ENCODE measurements at regions not wholly inside any gene's neighbourhood (a gene's known extent, or its start where the extent isn't known, plus 50 kb on each side); places are given as distances from the start of the nearest gene placed in this dataset.
"Not testable (repeated sequence)": the region's sequence is repeated elsewhere in the genome, so short reads cannot be mapped to it uniquely, and the experiment has no call there.

DNA sequence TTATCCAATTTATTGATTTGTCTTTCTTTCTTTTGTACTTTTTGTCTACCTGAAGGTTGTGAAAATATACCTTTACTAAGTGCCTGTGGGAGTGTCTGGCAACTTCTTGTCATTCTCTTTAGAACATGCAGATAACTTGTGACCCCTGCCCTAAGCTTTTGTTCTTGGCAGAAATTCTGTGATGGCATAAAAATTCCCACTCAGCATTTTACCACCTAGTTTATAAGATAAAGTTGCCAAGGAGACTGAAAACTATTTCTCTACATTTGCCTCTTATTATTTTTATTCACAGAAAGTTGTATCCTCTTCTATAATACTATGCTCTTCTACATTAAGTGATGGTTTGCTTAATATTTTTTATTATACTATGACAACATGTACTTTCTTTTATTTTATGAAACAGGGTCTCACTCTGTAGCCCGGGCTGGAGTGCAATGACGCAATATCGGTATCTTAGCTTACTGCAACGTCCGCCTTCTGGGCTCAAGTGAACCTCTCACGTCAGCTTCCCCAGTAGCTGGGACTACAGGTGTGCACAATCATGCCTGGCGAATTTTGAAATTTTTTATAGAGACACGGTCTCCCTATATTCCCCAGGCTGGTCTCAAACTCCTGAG lies 683.5 kb downstream of the ANKRD7 start:
- POLR2A ChIA-PET (ENCODE audit: low non-redundant PET): no interaction called here
- no peak overlapping the region for H3K27ac ChIP-seq
- no peak for DNase-seq (ENCODE audit: low spot score)
- TF ChIP-seq CTCF (conservative IDR thresholded peaks at IDR 0.05; ENCODE audit: low read depth): no peak
- CTCF ChIA-PET: no interaction called here

DNA sequence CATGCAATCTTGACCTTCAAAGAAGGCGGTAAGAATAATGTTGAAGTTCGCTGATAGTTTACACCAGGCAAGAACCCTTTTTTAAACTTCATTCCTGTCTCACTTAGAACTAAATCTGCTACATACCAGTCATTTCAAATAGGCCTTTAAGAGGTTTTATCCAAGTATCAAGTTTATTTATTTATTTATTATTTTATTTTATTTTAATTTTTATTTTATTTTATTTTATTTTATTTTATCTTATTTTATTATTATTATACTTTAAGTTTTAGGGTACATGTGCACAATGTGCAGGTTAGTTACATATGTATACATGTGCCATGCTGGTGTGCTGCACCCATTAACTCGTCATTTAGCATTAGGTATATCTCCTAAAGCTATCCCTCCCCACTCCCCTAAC lies 691.6 kb downstream of the ANKRD7 start:
- H3K27ac ChIP-seq; POLR2A ChIA-PET (ENCODE audit: low non-redundant PET); DNase-seq (ENCODE audit: low spot score); CTCF ChIA-PET: not testable (repeated sequence)

DNA sequence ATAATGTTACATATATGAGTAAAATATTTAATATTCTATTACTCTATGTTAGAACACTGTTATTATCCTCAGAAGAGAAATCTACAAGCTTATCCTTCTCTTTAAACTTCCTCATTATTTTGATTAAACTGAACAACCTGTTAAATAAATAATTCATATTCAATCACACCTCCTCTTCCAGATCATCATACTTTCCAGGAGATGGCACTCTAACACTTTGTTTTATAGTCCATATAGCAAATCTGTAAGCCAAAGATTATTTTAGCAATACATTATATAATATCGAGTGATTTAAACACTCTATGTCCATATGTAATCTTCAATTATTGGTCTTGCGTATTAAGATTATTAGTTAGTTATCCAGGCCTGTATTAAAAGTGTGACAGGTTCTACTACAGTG lies 694.1 kb downstream of the ANKRD7 start:
- peak; percentile 4 for DNase-seq (ENCODE audit: low spot score)
- POLR2A ChIA-PET (ENCODE audit: low non-redundant PET): no interaction called here
- CTCF ChIA-PET: interaction anchor here (0.5 to 0.7 kb wide), 2 partner anchors 84 to 473 kb away, joined by 3 read pairs; no protein-coding TSS in a partner anchor
- TF ChIP-seq CTCF (conservative IDR thresholded peaks at IDR 0.05; ENCODE audit: low read depth): peak; percentile 35
- H3K27ac ChIP-seq: no peak overlapping the region

DNA sequence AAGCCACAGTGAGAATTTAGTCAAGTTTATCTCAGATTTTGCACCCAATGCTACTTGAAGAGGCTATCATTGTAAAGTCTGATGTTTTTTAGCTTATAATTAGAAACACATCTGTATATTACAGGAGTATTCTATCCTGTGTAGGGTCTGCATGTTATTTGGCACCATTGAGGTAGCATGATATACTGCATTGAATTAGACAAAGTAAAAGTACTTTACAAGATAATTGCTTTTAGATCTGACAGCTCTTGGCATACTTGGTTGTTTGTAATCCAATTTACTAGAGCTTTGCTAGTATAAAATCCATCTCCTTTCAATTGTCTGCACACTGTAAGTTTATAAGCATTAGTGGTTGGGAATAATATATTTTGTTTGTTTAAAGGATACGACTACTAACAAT lies 714.3 kb downstream of the ANKRD7 start:
- TF ChIP-seq CTCF (conservative IDR thresholded peaks at IDR 0.05; ENCODE audit: low read depth): no peak
- no peak for DNase-seq (ENCODE audit: low spot score)
- H3K27ac ChIP-seq: no peak overlapping the region
- CTCF ChIA-PET: no interaction called here
- POLR2A ChIA-PET (ENCODE audit: low non-redundant PET): no interaction called here

- CTCF ChIA-PET: no interaction called here
- no peak for DNase-seq (ENCODE audit: low spot score)
- POLR2A ChIA-PET (ENCODE audit: low non-redundant PET): no interaction called here
- H3K27ac ChIP-seq: no peak overlapping the region
- no peak for TF ChIP-seq CTCF (conservative IDR thresholded peaks at IDR 0.05; ENCODE audit: low read depth)
Observed at GRCh38 chr7:118944271-118944670, 719.8 kb downstream of the ANKRD7 start.

DNA sequence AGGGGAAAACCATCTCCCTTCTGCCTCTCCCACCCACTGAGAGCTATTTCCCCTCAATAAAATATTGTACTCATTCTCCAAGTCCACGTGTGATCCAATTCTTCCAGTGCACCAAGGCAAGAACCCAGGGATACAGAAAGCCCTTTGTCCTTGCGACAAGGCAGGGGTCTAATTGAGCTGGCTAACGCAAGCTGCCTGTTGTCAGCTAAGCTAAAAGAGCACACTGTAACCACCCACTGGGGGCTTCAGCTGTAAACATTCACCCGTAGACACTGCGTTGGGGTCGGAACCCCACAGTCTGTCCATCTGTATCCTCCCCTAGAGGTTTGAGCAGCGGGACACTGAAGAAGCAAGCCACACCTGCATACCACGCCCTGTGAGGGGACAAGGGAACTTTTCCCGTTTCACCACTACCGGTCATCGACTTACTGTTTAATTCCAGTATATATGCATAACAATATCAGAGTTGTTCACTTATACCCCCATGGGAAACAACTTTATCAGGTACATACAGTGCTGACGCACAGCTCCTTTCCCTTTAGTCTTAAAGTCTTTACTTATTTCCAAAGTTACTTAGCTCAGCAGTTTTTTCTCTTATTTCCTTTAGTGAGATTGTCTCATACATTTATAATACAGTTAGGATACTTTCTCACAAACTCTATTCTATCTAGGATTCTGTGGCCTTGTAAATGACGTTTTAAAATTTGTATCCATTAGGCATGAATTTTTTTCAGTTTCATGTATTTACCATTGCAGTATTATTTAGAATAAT lies 721.6 kb downstream of the ANKRD7 start:
- CTCF ChIA-PET: no interaction called here
- no peak overlapping the region for H3K27ac ChIP-seq
- TF ChIP-seq CTCF (conservative IDR thresholded peaks at IDR 0.05; ENCODE audit: low read depth): no peak
- POLR2A ChIA-PET (ENCODE audit: low non-redundant PET): no interaction called here
- no peak for DNase-seq (ENCODE audit: low spot score)

DNA sequence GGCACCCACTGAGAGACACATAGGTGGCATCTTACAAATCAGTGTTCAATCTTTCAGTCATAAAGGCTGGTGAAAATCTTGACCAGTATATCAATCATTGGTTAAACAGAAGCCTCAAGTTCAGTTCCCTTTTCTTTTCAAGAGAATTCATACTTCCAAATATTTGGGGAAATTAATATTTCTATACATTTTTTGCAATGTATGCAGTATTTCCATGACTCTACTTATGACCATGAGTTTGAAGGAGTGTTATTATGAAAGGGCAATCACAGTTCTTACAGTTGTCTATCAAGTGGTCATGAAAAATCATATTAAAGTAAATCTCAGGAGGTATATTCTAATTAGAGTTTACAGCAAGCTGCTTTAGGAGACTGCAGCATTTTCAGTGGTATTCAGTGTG lies 724.0 kb downstream of the ANKRD7 start:
- DNase-seq (ENCODE audit: low spot score): no peak
- CTCF ChIA-PET: no interaction called here
- POLR2A ChIA-PET (ENCODE audit: low non-redundant PET): no interaction called here
- no peak overlapping the region for H3K27ac ChIP-seq
- TF ChIP-seq CTCF (conservative IDR thresholded peaks at IDR 0.05; ENCODE audit: low read depth): no peak

Data from RWPE1 (cell line).